Aorta (tissue), 5 donors: ENCODE measurements at regions not wholly inside any gene's neighbourhood (a gene's known extent, or its start where the extent isn't known, plus 50 kb on each side); places are given as distances from the start of the nearest gene placed in this dataset.

Experiments
- ATAC-seq: fragments of 200-7000 bp; cut with Tn5 transposase; one replicate; pipeline ENCODE4 v1.9.1; 2022; ENCODE audit warnings: moderate library complexity; ENCODE audit not compliant: low FRiP score
- DNase-seq, 2 donors: peaks; one replicate each; pipeline ENCODE4 v3.0.0-alpha.2; 2020
- H3K27ac ChIP-seq, 2 donors: one replicate each; pipeline ENCODE4 v1.5.1; 2013; ENCODE audit warnings: low read length in 2 of 2, mild to moderate bottlenecking in 2 of 2, moderate library complexity in 2 of 2, control low read depth in 1 of 2, inconsistent platforms in 1 of 2, low read depth in 1 of 2
- H3K27me3 ChIP-seq, 2 donors: one replicate each; pipeline ENCODE4 v1.6.1; 2013; ENCODE audit warnings: control low read depth in 1 of 2, low read length in 1 of 2, mild to moderate bottlenecking in 1 of 2, moderate library complexity in 1 of 2; ENCODE audit not compliant: insufficient read depth in 2 of 2, control insufficient read depth in 1 of 2
- H3K36me3 ChIP-seq, 2 donors: one replicate each; pipeline ENCODE4 v1.6.1; 2013; ENCODE audit warnings: control low read depth in 1 of 2, low read length in 1 of 2, mild to moderate bottlenecking in 1 of 2; ENCODE audit not compliant: insufficient read depth in 2 of 2, control insufficient read depth in 1 of 2
- H3K4me1 ChIP-seq, 2 donors: one replicate each; pipeline ENCODE4 v1.6.1; 2013; ENCODE audit warnings: low read length in 2 of 2, control low read depth in 1 of 2, mild to moderate bottlenecking in 1 of 2, moderate library complexity in 1 of 2; ENCODE audit not compliant: insufficient read depth in 2 of 2, control insufficient read depth in 1 of 2
- H3K4me3 ChIP-seq, 2 donors: one replicate each; pipeline ENCODE4 v1.5.1; 2013; ENCODE audit warnings: low read length in 2 of 2, control low read depth in 1 of 2, mild to moderate bottlenecking in 1 of 2
- H3K9me3 ChIP-seq: one replicate; pipeline ENCODE4 v1.6.1; 2013; ENCODE audit warnings: mild to moderate bottlenecking, low read length; ENCODE audit not compliant: control insufficient read depth
- WGBS, 2 donors: extraction: QIAGEN DNeasy Blood & Tissue Kit; methylation state at CpG; one replicate each; pipeline ENCODE4 v1.1.7; 2013; 5-methylcytosine and 5-hydroxymethylcytosine counted together
- intact Hi-C, 2 donors: fragments of 100-400 bp; cut with DNase I; formaldehyde crosslinking; loops; one replicate each; pipeline versions ENCODE4 v1.14.2 to v1.15.0; 2022
- donor health status: healthy with polysubstance abuse.
- donor health status: Bipolar disorder and iron deficiency.
- donor health status: DM: no; HTN: no; CAD: no.
- donor health status: DM: no; HTN: no; CAD: no.
- donor health status: DM: yes; HTN: yes; CAD: no.

DNA sequence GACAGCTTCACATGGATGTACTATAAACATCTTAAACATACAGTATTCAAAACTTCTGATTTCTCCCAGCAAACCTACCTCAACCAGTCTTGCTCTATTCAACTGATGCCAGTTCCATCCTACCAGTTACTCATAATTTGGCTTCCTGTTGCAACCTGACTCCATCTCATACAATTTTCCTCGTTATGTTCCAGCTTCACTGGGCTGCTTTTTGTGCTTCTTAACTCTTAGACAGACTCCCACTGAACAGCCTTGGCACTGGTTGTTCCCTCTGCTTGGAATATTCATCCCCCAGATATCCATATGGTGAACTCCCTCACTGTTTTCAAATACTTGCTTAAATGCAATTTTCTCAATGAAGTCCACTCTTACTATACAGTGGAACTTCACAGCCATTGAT lies 249.2 kb downstream of the AEBP2 start:
- no peak for DNase-seq
- WGBS, 2 donors, result 14 to 26% methylated on average over 1 of the region's 1 CpG
- Histone ChIP-seq H3K4me3 (no peak overlapping the region), H3K4me1 (no peaks in the 10 kb centered on the region), H3K36me3 (no peaks in the 10 kb centered on the region), H3K27ac (no peak overlapping the region), H3K27me3 (no peaks in the 10 kb centered on the region), H3K9me3 (no peaks in the 10 kb centered on the region)
- intact Hi-C loops, result no loop called here
- no peak for ATAC-seq

DNA sequence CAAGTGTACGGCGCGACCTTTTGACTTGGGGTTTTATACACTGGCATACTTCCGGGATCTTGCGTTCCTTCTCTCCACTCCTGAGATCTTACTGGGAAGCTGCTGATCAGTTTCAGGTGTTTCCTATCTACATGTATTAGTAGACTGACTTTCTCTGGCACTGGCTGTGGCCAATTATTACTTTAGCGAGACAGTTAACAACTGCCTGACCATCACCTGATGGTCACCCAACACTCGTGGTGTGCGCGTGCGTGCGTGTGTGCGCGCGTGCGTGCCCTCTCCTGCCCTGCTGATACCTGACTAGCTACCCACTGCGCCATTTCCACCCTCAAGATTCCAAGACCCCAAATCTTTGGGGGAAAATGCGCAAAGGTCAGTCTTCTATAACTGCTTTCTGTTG lies 249.9 kb downstream of the AEBP2 start:
- ATAC-seq, result no peak
- Histone ChIP-seq H3K4me3 (no peak overlapping the region), H3K4me1 (no peaks in the 10 kb centered on the region), H3K9me3 (no peaks in the 10 kb centered on the region), H3K36me3 (no peaks in the 10 kb centered on the region), H3K27ac (no peak overlapping the region), H3K27me3 (no peaks in the 10 kb centered on the region)
- WGBS, 2 donors, result 93 to 96% methylated on average over 17 of the region's 17 CpGs
- DNase-seq, result no peak
- intact Hi-C loops, result no loop called here

DNA sequence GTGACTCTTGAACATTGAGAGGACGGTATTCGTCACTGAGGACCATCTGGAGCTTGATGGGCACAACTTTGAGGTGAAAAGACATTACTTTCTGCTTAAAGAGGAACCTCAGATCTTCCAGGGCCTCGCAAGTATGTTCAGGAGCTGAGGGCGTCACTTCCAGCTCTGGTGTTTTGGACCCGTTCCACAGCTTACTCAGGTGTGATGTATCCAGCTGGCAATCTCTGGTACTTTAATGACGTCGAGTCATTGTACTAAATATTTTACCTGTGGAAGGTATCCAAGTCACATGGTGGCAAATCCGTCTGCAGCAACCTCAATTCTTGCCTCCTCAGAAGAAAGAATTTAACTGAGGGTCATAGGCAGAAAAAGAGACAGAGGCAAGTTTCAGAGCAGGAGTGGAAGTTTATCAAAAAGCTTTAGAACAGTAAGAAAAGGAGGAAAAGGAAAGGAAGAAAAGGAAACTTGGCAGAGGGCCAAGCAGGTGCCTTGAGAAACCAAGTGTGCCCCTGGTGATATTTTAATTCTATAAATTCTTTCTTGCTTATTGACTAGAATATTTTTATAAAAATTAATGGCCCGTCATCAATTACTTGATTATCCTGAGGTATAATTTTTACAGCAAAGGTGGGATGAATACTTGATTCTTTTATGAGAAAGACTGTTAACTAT lies 250.6 kb downstream of the AEBP2 start:
- WGBS, 2 donors, result 75% methylated on average over 9 of the region's 9 CpGs
- intact Hi-C loops, result no loop called here
- ATAC-seq, result no peak

DNA sequence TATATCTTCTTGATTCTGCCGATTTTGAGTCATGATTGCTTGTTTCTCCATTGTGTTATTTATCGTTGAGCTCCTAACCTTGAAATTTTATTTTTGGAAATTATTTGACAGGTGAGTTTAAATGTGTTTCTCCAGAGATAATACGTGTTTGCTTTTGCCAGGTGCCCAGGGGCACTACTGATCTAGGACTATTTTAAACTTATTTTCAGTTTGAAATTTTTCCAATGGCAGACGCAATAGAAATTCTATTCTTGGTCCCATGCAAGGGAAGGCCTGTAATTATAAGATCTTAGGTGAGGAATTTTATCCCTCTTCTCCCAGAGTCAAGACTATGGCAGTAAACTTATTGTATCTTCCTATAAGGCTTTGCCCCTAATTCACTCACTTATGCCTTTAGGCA lies 252.8 kb downstream of the AEBP2 start:
- no peak for ATAC-seq
- intact Hi-C loops, result no loop called here
- H3K4me1 ChIP-seq, result peaks cover 3% of the 10 kb centered on the region in 2 donors
- no peak for DNase-seq
- H3K27ac ChIP-seq, result no peak overlapping the region
- H3K4me3 ChIP-seq, result no peak overlapping the region
- no peaks in the 10 kb centered on the region for H3K36me3 ChIP-seq
- 18 to 35% methylated on average over 4 of the region's 4 CpGs for whole genome bisulfite sequencing, 2 donors
- no peaks in the 10 kb centered on the region for H3K9me3 ChIP-seq
- no peaks in the 10 kb centered on the region for H3K27me3 ChIP-seq

More for the DNA sequence above, 250.6 kb downstream of the AEBP2 start:
- no peaks in the 10 kb centered on the region for H3K9me3 ChIP-seq
- no peak overlapping the region for H3K27ac ChIP-seq
- H3K4me3 ChIP-seq, result no peak overlapping the region
- H3K4me1 ChIP-seq, result peaks cover 0 to 3% of the 10 kb centered on the region in 2 donors
- DNase-seq, result no peak
- no peaks in the 10 kb centered on the region for H3K27me3 ChIP-seq
- no peaks in the 10 kb centered on the region for H3K36me3 ChIP-seq

DNA sequence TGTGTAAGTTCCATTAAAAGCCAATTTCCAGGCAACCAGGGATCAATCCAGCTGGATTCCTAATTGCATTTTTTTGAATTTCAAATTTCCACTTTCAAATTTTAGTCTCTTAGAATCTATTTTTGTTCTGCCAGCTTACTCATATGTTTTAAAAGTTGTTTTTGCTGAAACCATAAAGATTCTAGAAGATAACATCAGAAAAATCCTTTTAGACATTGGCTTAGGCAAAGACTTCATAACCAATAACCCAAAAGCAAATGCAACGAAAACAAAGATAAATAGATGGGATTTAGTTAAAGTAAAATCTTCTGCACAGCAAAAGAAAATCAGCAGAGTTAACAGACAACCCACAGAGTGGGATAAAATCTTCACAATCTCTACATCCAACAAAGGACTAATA lies 253.3 kb downstream of the AEBP2 start:
- intact Hi-C loops, result no loop called here
- no peak overlapping the region for H3K4me3 ChIP-seq
- no peaks in the 10 kb centered on the region for H3K9me3 ChIP-seq
- ATAC-seq (no peak), DNase-seq (no peak)
- H3K4me1 ChIP-seq, result peaks cover 3% of the 10 kb centered on the region in 2 donors
- 69 to 74% methylated on average over 1 of the region's 1 CpG for WGBS, 2 donors
- no peaks in the 10 kb centered on the region for H3K27me3 ChIP-seq
- H3K27ac ChIP-seq, result no peak overlapping the region
- H3K36me3 ChIP-seq, result no peaks in the 10 kb centered on the region

DNA sequence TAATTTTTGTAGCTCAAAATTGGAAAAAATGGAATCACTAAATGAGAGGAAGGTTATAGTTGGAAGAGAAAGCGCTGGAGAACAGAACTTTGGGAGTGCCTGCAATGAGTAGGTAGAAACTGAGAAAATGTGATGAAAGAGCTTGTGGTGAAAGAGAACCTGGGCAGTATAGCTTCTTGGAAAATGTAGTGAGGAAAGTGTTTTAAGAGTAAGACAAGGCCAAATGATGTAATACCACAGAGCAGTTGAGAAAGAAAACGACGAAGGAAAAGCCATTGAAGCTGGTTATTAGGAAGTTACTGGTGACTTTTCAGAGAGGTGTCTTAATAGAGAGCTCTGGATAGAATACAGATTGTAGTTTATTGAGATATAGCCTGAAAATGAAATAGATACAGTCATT lies 255.3 kb downstream of the AEBP2 start:
- peaks cover 3% of the 10 kb centered on the region in 2 donors for H3K4me1 ChIP-seq
- no peak overlapping the region for H3K27ac ChIP-seq
- ATAC-seq (no peak), DNase-seq (no peak)
- no peaks in the 10 kb centered on the region for H3K27me3 ChIP-seq
- WGBS, 2 donors, result 36 to 41% methylated on average over 3 of the region's 3 CpGs
- intact Hi-C loops, result no loop called here
- H3K4me3 ChIP-seq, result no peak overlapping the region
- no peaks in the 10 kb centered on the region for H3K9me3 ChIP-seq
- H3K36me3 ChIP-seq, result no peaks in the 10 kb centered on the region

DNA sequence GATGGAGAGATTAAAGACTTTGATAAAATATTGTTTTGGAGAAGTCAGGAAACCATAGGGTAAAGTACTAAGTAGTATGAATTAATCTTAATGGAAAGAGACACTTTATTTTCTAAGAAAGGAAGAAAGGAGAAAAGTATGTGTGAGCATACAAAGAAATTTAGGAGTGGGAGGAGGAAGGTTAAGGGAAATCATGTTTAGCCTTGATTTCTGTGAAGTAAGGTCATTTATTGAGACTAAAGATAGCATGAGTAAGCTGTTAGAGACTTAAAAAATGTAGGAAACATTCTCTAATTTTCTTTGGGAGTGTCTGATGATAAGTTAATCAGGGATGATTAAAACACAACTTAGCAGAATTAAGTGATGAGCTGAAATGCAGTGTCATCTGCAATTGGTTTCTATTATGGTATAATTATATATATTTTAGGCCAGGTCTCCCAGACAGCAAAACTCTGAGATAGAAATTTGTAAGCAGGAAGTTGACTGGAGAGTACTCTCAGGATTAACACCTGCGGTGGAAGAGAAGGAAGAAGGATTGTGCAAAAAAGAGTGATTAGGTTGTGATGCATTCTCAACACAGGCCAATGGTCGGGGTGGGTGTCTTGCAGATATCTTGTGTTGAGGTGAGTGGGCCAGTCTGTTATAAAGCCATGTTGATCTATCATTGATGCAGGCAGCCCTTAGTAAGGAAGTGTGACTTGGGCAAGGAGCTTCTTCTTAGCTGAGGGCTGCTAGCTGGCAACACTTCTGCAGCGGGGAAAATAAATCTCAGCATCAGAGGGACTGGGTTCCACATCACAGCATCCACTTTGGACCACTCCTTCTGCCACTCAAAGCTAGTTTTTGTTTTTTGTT lies 256.2 kb downstream of the AEBP2 start:
- ATAC-seq, result no peak
- DNase-seq, result no peak
- H3K27ac ChIP-seq, result no peak overlapping the region
- H3K27me3 ChIP-seq, result no peaks in the 10 kb centered on the region
- intact Hi-C loops, result no loop called here
- no peak overlapping the region for H3K4me3 ChIP-seq
- WGBS, 2 donors, result 85 to 94% methylated on average over 3 of the region's 3 CpGs
- no peaks in the 10 kb centered on the region for H3K36me3 ChIP-seq
- no peaks in the 10 kb centered on the region for H3K9me3 ChIP-seq
- peaks cover 3% of the 10 kb centered on the region in 2 donors for H3K4me1 ChIP-seq

DNA sequence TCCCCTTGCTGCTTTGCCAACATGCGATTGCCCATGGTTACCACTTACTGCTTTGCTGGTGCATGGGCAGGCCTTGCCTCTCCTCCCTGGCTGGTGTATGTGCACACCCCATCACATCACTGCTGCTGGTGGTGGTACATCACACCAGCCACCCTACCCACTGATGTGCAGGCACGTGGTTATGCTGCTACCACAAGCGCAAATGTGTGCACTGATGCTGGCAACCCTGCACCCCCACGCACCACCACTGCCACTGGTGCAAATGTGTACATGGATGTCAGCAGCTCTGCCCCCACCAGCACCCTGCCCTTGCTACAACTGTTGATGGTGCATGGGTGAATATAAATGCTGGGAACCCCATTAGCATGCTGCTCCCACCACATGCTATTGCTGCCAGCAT lies 261.7 kb downstream of the AEBP2 start:
- 96% methylated on average over 4 of the region's 4 CpGs for WGBS, 2 donors
- no peaks in the 10 kb centered on the region for H3K36me3 ChIP-seq
- H3K27ac ChIP-seq, result no peak overlapping the region
- no peak for DNase-seq
- H3K4me1 ChIP-seq, result no peaks in the 10 kb centered on the region
- ATAC-seq, result peak; percentile 33
- H3K27me3 ChIP-seq, result no peaks in the 10 kb centered on the region
- no peak overlapping the region for H3K4me3 ChIP-seq
- no peaks in the 10 kb centered on the region for H3K9me3 ChIP-seq
- intact Hi-C loops, result no loop called here

DNA sequence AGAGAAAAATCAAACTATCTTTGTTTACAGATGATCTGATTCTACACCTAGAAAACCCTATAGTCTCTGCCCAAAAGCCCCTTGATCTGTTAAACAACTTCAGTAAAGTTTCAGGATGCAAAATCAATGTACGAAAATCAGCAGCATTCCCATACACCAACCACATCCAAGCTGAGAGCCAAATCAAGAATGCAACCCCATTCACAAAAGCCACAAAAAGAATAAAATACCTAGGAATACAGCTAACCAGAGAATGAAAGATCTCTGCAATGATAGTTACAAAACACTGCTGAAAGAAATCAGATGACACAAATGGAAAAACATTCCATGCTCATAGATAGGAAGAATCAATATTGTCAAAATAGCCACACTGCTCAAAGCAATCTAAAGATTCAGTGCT lies 265.7 kb downstream of the AEBP2 start:
- Histone ChIP-seq H3K27me3 (no peaks in the 10 kb centered on the region), H3K4me3 (no peak overlapping the region), H3K9me3 (no peaks in the 10 kb centered on the region), H3K27ac (no peak overlapping the region), H3K4me1 (no peaks in the 10 kb centered on the region), H3K36me3 (no peaks in the 10 kb centered on the region)
- no peak for ATAC-seq
- intact Hi-C loops, result no loop called here
- DNase-seq, result no peak
- 94 to 100% methylated on average over 1 of the region's 1 CpG for WGBS, 2 donors
